Hepatocyte (in vitro differentiated cells): ENCODE measurements at regions not wholly inside any gene's neighbourhood (a gene's known extent, or its start where the extent isn't known, plus 50 kb on each side); places are given as distances from the start of the nearest gene placed in this dataset.

ENCODE experiments used
- CTCF ChIP-seq: fragments of 200-600 bp; sonication (generic); IDR thresholded peaks from 2 replicates; pipeline ENCODE4 v1.5.1; 2016; ENCODE audit warnings: antibody characterized with exemption, mild to moderate bottlenecking; ENCODE audit not compliant: poor library complexity
- EZH2 ChIP-seq: fragments of 200-600 bp; sonication (generic); IDR thresholded peaks from 2 replicates; pipeline ENCODE4 v1.6.1; 2016; ENCODE audit warnings: antibody characterized with exemption, mild to moderate bottlenecking, borderline replicate concordance
- EZH2phosphoT487 ChIP-seq: fragments of 200-600 bp; sonication (generic); IDR thresholded peaks from one replicate; pipeline ENCODE4 v1.6.1; 2018; ENCODE audit warnings: antibody characterized with exemption, mild to moderate bottlenecking, low read depth, moderate library complexity; ENCODE audit not compliant: unreplicated experiment, severe bottlenecking

GRCh38 chr2:60394463-60394862 is 159.0 kb downstream of the BCL11A start:
- TF ChIP-seq EZH2 (no peak), EZH2phosphoT487 (no peak), CTCF (no peak)
